ENCODE measurements at regions not wholly inside any gene's neighbourhood (a gene's known extent, or its start where the extent isn't known, plus 50 kb on each side); places are given as distances from the start of the nearest gene placed in this dataset.

- no peak for TF ChIP-seq POLR2A (IDR thresholded peaks at IDR 0.05; ENCODE audit: low read depth, low read length)
- no peak for TF ChIP-seq POLR2AphosphoS5 (IDR thresholded peaks at IDR 0.05; ENCODE audit: low read depth, low read length)
These were observed 210.7 kb upstream of the NLRP1 start for GRCh38 chr17:5794881-5795506.

Data from GM12892 (cell line).